Fibroblast of lung (primary cell): ENCODE measurements at regions not wholly inside any gene's neighbourhood (a gene's known extent, or its start where the extent isn't known, plus 50 kb on each side); places are given as distances from the start of the nearest gene placed in this dataset.

Source experiments
- DNase-seq, 2 donors: peaks; one replicate each; pipeline versions ENCODE4 v3.0.0 to v3.0.0-alpha.2; 2010; ENCODE audit warnings: low read depth in 2 of 2
- H2AFZ ChIP-seq: 2 replicates; pipeline ENCODE4 v1.5.1; 2012; ENCODE audit warnings: low read length, control low read depth, inconsistent platforms
- H3K27ac ChIP-seq: 2 replicates; pipeline ENCODE4 v1.5.1; 2011; ENCODE audit warnings: low read length, control low read depth; ENCODE audit not compliant: insufficient read depth
- H3K27me3 ChIP-seq: 2 replicates; pipeline ENCODE4 v1.5.1; 2011; ENCODE audit warnings: mild to moderate bottlenecking, low read length; ENCODE audit not compliant: control insufficient read depth, insufficient read depth
- H3K36me3 ChIP-seq: 2 replicates; pipeline ENCODE4 v1.5.1; 2011; ENCODE audit warnings: low read length; ENCODE audit not compliant: control insufficient read depth, insufficient read depth
- H3K4me1 ChIP-seq: 2 replicates; pipeline ENCODE4 v1.5.1; 2011; ENCODE audit warnings: low read length; ENCODE audit not compliant: control insufficient read depth, insufficient read depth; ENCODE audit errors: extremely low read depth
- H3K4me2 ChIP-seq: 2 replicates; pipeline ENCODE4 v1.5.1; 2011; ENCODE audit warnings: low read length, control low read depth; ENCODE audit not compliant: insufficient read depth; ENCODE audit errors: extremely low read depth
- H3K4me3 ChIP-seq, 4 experiments: fragments of 200-600 bp in 1 of 4; sonication (generic) in 1 of 4; replicated peaks in 1 of 4; 2 replicates each; pipeline ENCODE4 v1.5.1; 2011 to 2016; ENCODE audit warnings: low read length in 4 of 4, low read depth in 3 of 4, mild to moderate bottlenecking in 3 of 4, control low read depth in 2 of 4, inconsistent platforms in 1 of 4, mixed read lengths in 1 of 4; ENCODE audit not compliant: insufficient read depth in 1 of 4; ENCODE audit errors: control extremely low read depth in 1 of 4
- H3K79me2 ChIP-seq: 2 replicates; pipeline ENCODE4 v1.5.1; 2012; ENCODE audit warnings: mild to moderate bottlenecking, low read length, inconsistent platforms; ENCODE audit not compliant: control insufficient read depth, insufficient read depth
- H3K9ac ChIP-seq: 2 replicates; pipeline ENCODE4 v1.5.1; 2011; ENCODE audit warnings: mild to moderate bottlenecking, low read length, control low read depth; ENCODE audit not compliant: insufficient read depth
- H3K9me3 ChIP-seq: 2 replicates; pipeline ENCODE4 v1.5.1; 2012; ENCODE audit warnings: low read depth, low read length; ENCODE audit not compliant: control insufficient read depth, insufficient read depth
- H4K20me1 ChIP-seq: 2 replicates; pipeline ENCODE4 v1.5.1; 2011; ENCODE audit warnings: low read length; ENCODE audit not compliant: control insufficient read depth, insufficient read depth; ENCODE audit errors: extremely low read depth
- CTCF ChIP-seq, 2 donors: IDR thresholded peaks in 1 of 2; conservative IDR thresholded peaks in 1 of 2; 1 replicate in 1 of 2; 2 replicates in 1 of 2; pipeline ENCODE4 v1.5.1; 2011 to 2012; ENCODE audit warnings: low read length in 2 of 2, control low read depth in 1 of 2, inconsistent platforms in 1 of 2, low read depth in 1 of 2, mild to moderate bottlenecking in 1 of 2
- EZH2 ChIP-seq: IDR thresholded peaks from 2 replicates; pipeline ENCODE4 v1.5.1; 2012; ENCODE audit warnings: low read length, control low read depth, mild to moderate bottlenecking; ENCODE audit errors: missing control alignments

GRCh38 chr2:150976604-150977003 is 285.1 kb downstream of the RBM43 start:
- no peak for TF ChIP-seq EZH2
- TF ChIP-seq CTCF (conservative IDR thresholded peaks at IDR 0.05 in 1 of 2, IDR thresholded peaks at IDR 0.05 in 1 of 2; ENCODE audit: low read depth in 1 of 2, low read length in 2 of 2): no peak
- H3K36me3 ChIP-seq: no peaks in the 10 kb centered on the region
- H3K9ac ChIP-seq: no peak overlapping the region
- H3K4me1 ChIP-seq: no peaks in the 10 kb centered on the region
- no peak overlapping the region for H3K4me3 ChIP-seq
- no peaks in the 10 kb centered on the region for H3K9me3 ChIP-seq
- no peak overlapping the region for H2AFZ ChIP-seq
- no peaks in the 10 kb centered on the region for H3K27me3 ChIP-seq
- no peaks in the 10 kb centered on the region for H3K79me2 ChIP-seq
- H3K4me2 ChIP-seq: no peak overlapping the region
- H4K20me1 ChIP-seq: no peaks in the 10 kb centered on the region
- no peak overlapping the region for H3K27ac ChIP-seq
- no peak for DNase-seq

- Histone ChIP-seq H3K9me3 (no peaks in the 10 kb centered on the region), H3K9ac (no peak overlapping the region), H3K4me1 (no peaks in the 10 kb centered on the region), H3K4me2 (no peak overlapping the region), H3K27me3 (no peaks in the 10 kb centered on the region), H3K4me3 (no peak overlapping the region), H4K20me1 (no peaks in the 10 kb centered on the region), H3K27ac (no peak overlapping the region), H3K36me3 (no peaks in the 10 kb centered on the region), H3K79me2 (no peaks in the 10 kb centered on the region), H2AFZ (no peak overlapping the region)
- DNase-seq: no peak
- no peak for TF ChIP-seq EZH2
- no peak for TF ChIP-seq CTCF (conservative IDR thresholded peaks at IDR 0.05 in 1 of 2, IDR thresholded peaks at IDR 0.05 in 1 of 2; ENCODE audit: low read depth in 1 of 2, low read length in 2 of 2)
These were observed 286.8 kb downstream of the RBM43 start for GRCh38 chr2:150974864-150975263.

GRCh38 chr2:150974234-150974633 is 287.4 kb downstream of the RBM43 start:
- no peak overlapping the region for H3K9ac ChIP-seq
- no peaks in the 10 kb centered on the region for H4K20me1 ChIP-seq
- no peak overlapping the region for H3K4me3 ChIP-seq
- no peaks in the 10 kb centered on the region for H3K9me3 ChIP-seq
- H3K36me3 ChIP-seq: no peaks in the 10 kb centered on the region
- H2AFZ ChIP-seq: no peak overlapping the region
- H3K79me2 ChIP-seq: no peaks in the 10 kb centered on the region
- no peaks in the 10 kb centered on the region for H3K27me3 ChIP-seq
- H3K4me1 ChIP-seq: no peaks in the 10 kb centered on the region
- no peak overlapping the region for H3K4me2 ChIP-seq
- TF ChIP-seq EZH2: no peak
- no peak for TF ChIP-seq CTCF (conservative IDR thresholded peaks at IDR 0.05 in 1 of 2, IDR thresholded peaks at IDR 0.05 in 1 of 2; ENCODE audit: low read depth in 1 of 2, low read length in 2 of 2)
- no peak overlapping the region for H3K27ac ChIP-seq
- DNase-seq: no peak
